Stomach (tissue), 8 donors: ENCODE measurements at regions not wholly inside any gene's neighbourhood (a gene's known extent, or its start where the extent isn't known, plus 50 kb on each side); places are given as distances from the start of the nearest gene placed in this dataset.

Experiments used
- DNase-seq, 2 donors: peaks; one replicate each; pipeline versions ENCODE4 v3.0.0 to v3.0.0-alpha.2; 2013 to 2019
- H3K27ac ChIP-seq, 5 donors: fragments of 200-600 bp in 4 of 5; sonication (generic) in 4 of 5; one replicate each; pipeline ENCODE4 v1.5.1; 2013 to 2019; ENCODE audit warnings: mild to moderate bottlenecking in 1 of 5, moderate library complexity in 1 of 5
- H3K27me3 ChIP-seq, 3 donors: fragments of 200-600 bp; sonication (generic); one replicate each; pipeline ENCODE4 v1.5.1; 2017 to 2019; ENCODE audit warnings: mixed run types in 1 of 3
- H3K36me3 ChIP-seq, 4 donors: fragments of 200-600 bp; sonication (generic); 1 replicate in 3 of 4; 2 replicates in 1 of 4; pipeline ENCODE4 v1.5.1; 2016 to 2019
- H3K4me1 ChIP-seq, 4 donors: fragments of 200-600 bp; sonication (generic); one replicate each; pipeline ENCODE4 v1.5.1; 2016 to 2019
- H3K4me3 ChIP-seq, 4 donors: fragments of 200-600 bp; sonication (generic) in 3 of 4; one replicate each; pipeline ENCODE4 v1.5.1; 2016 to 2019; ENCODE audit warnings: mild to moderate bottlenecking in 1 of 4
- H3K9me3 ChIP-seq, 4 donors: fragments of 200-600 bp; sonication (generic); one replicate each; pipeline ENCODE4 v1.5.1; 2016 to 2019
- CTCF ChIP-seq, 7 experiments: fragments of 450-650 bp in 4 of 7; fragments of 200-600 bp in 3 of 7; sonication (generic) in 3 of 7; IDR thresholded peaks; one replicate each; pipeline ENCODE4 v1.5.1; 2016 to 2019; ENCODE audit warnings: antibody characterized with exemption in 7 of 7, control low read depth in 2 of 7, mild to moderate bottlenecking in 1 of 7
- EP300 ChIP-seq: sonication (generic); formaldehyde crosslinking; IDR thresholded peaks from one replicate; pipeline ENCODE4 v1.6.1; 2017; ENCODE audit warnings: antibody characterized with exemption
- POLR2A ChIP-seq, 4 donors: fragments of 450-650 bp; IDR thresholded peaks; one replicate each; pipeline ENCODE4 v1.6.1; 2016; ENCODE audit warnings: antibody characterized with exemption in 4 of 4, control low read depth in 2 of 4, mild to moderate bottlenecking in 1 of 4, moderate library complexity in 1 of 4
- POLR2AphosphoS5 ChIP-seq, 3 donors: sonication (generic); formaldehyde crosslinking; IDR thresholded peaks; one replicate each; pipeline ENCODE4 v1.6.1; 2016; ENCODE audit warnings: antibody characterized with exemption in 3 of 3
- WGBS, 5 donors: extraction: QIAGEN DNeasy Blood & Tissue Kit in 3 of 5; methylation state at CpG; one replicate each; pipeline versions ENCODE4 v1.1.5 to v1.1.7; 2013 to 2018; 5-methylcytosine and 5-hydroxymethylcytosine counted together
- intact Hi-C: fragments of 100-400 bp; cut with DNase I; formaldehyde crosslinking; loops from one replicate; pipeline ENCODE4 v1.15.1; 2023; ENCODE audit warnings: low total_unique reads
- donor health status: healthy with polysubstance abuse.
- donor health status: Bipolar disorder and iron deficiency.
- donor health status: healthy.

GRCh38 chr3:109774108-109774507 lies 436.8 kb upstream of the DPPA4 start:
- H3K27me3 ChIP-seq, result no peaks in the 10 kb centered on the region
- TF ChIP-seq POLR2AphosphoS5 (IDR thresholded peaks at IDR 0.05) (no peak), POLR2A (IDR thresholded peaks at IDR 0.05) (no peak), CTCF (IDR thresholded peaks at IDR 0.05) (no peak), EP300 (no peak)
- H3K36me3 ChIP-seq, result no peaks in the 10 kb centered on the region
- H3K4me1 ChIP-seq, result no peaks in the 10 kb centered on the region
- H3K9me3 ChIP-seq, result peaks cover 0 to 18% (median 7%) of the 10 kb centered on the region in 4 donors
- H3K27ac ChIP-seq, result no peak overlapping the region
- intact Hi-C loops, result no loop called here
- no peak overlapping the region for H3K4me3 ChIP-seq
- no peak for DNase-seq
- 73 to 80% (median 78%) methylated on average over 2 of the region's 2 CpGs for WGBS, 5 donors

- TF ChIP-seq POLR2AphosphoS5 (IDR thresholded peaks at IDR 0.05), result no peak
- DNase-seq, result no peak
- Histone ChIP-seq H3K4me3 (no peak overlapping the region), H3K27me3 (no peaks in the 10 kb centered on the region), H3K9me3 (peaks cover 0 to 14% (median 6%) of the 10 kb centered on the region in 4 donors), H3K36me3 (no peaks in the 10 kb centered on the region), H3K4me1 (no peaks in the 10 kb centered on the region), H3K27ac (no peak overlapping the region)
- WGBS, 5 donors, result 70 to 84% (median 79%) methylated on average over 1 of the region's 1 CpG
- intact Hi-C loops, result no loop called here
Measured at GRCh38 chr3:109784285-109784684, 446.9 kb upstream of the DPPA4 start.

GRCh38 chr3:109784852-109785631 lies 447.7 kb upstream of the DPPA4 start:
- H3K36me3 ChIP-seq, result no peaks in the 10 kb centered on the region
- intact Hi-C loops, result no loop called here
- H3K4me3 ChIP-seq, result no peak overlapping the region
- no peak for TF ChIP-seq EP300
- no peak for TF ChIP-seq POLR2AphosphoS5 (IDR thresholded peaks at IDR 0.05)
- TF ChIP-seq CTCF (IDR thresholded peaks at IDR 0.05), result no peak
- no peak for TF ChIP-seq POLR2A (IDR thresholded peaks at IDR 0.05)
- WGBS, 5 donors, result 67 to 78% (median 74%) methylated on average over 6 of the region's 6 CpGs
- peak in 1 of 2 donors; percentile 20 for DNase-seq
- H3K4me1 ChIP-seq, result no peaks in the 10 kb centered on the region
- H3K9me3 ChIP-seq, result peaks cover 0 to 6% (median under 1%) of the 10 kb centered on the region in 4 donors
- no peak overlapping the region for H3K27ac ChIP-seq
- no peaks in the 10 kb centered on the region for H3K27me3 ChIP-seq

GRCh38 chr3:109803274-109803673 lies 465.9 kb upstream of the DPPA4 start:
- intact Hi-C loops, result no loop called here
- 92 to 99% (median 96%) methylated on average over 6 of the region's 6 CpGs for WGBS, 5 donors

More at GRCh38 chr3:109803274-109803673, 465.9 kb upstream of the DPPA4 start:
- DNase-seq, result no peak
- H3K27ac ChIP-seq, result no peak overlapping the region
- no peak for TF ChIP-seq POLR2A (IDR thresholded peaks at IDR 0.05)
- no peak for TF ChIP-seq EP300
- TF ChIP-seq POLR2AphosphoS5 (IDR thresholded peaks at IDR 0.05), result no peak
- peak in 2 of 7 experiments; percentile 24 to 26 for TF ChIP-seq CTCF (IDR thresholded peaks at IDR 0.05)
- peaks cover 0 to 3% (median 0%) of the 10 kb centered on the region in 4 donors for H3K9me3 ChIP-seq
- H3K27me3 ChIP-seq, result no peaks in the 10 kb centered on the region
- no peaks in the 10 kb centered on the region for H3K4me1 ChIP-seq
- no peak overlapping the region for H3K4me3 ChIP-seq
- H3K36me3 ChIP-seq, result no peaks in the 10 kb centered on the region
